WI38 (cell line): ENCODE measurements at regions not wholly inside any gene's neighbourhood (a gene's known extent, or its start where the extent isn't known, plus 50 kb on each side); places are given as distances from the start of the nearest gene placed in this dataset.
"Not testable (repeated sequence)": the region's sequence is repeated elsewhere in the genome, so short reads cannot be mapped to it uniquely, and the experiment has no call there.

Source experiments
- H3K4me3 ChIP-seq: 2 replicates; pipeline ENCODE4 v1.5.1; 2011; ENCODE audit warnings: low read depth, mild to moderate bottlenecking, control low read depth, low read length
- TF ChIP-seq, protein P1 (sequence below): IDR thresholded peaks from 2 replicates; pipeline ENCODE4 v1.5.1; 2012; ENCODE audit warnings: low read depth, mild to moderate bottlenecking, control low read depth, low read length

DNA sequence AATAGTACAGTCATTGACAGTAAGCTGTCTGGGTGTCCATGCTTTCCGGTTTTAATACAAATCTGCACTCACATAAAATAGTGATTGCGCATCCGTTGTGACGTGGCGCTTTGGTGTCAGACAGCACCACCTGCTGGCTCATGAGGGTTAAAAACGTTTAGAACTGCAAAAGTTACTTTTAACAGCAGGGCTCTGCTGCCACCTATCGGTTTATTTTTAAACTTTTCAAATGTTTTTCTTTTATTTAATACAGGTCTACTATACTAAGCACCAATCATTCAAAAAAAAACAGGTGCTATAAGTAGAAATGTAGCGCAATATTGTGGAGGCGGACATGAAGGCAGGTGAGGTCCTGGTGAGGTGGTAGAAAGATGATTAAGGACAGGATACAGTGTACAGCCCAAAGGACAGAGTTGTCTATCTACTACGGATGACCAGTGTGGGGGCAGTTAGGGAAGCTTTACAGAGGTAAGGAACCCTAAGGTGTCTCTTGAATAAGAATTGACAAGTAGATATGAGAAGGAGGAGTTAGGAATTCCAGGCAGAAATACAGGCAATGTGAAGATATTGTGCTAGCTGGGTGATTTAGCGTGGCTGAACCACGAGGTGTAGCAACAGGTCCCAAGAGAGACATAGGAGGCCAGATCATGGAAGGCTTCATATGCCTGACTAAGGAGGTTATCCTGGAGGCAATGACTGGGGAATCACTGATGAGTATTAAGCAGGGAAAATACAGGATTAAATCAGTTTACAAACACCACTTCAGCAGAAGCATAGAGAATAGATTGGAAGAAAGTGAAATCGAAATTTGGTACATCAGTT, 91.5 kb upstream of the PRB2 start:
- TF ChIP-seq, protein P1, sequence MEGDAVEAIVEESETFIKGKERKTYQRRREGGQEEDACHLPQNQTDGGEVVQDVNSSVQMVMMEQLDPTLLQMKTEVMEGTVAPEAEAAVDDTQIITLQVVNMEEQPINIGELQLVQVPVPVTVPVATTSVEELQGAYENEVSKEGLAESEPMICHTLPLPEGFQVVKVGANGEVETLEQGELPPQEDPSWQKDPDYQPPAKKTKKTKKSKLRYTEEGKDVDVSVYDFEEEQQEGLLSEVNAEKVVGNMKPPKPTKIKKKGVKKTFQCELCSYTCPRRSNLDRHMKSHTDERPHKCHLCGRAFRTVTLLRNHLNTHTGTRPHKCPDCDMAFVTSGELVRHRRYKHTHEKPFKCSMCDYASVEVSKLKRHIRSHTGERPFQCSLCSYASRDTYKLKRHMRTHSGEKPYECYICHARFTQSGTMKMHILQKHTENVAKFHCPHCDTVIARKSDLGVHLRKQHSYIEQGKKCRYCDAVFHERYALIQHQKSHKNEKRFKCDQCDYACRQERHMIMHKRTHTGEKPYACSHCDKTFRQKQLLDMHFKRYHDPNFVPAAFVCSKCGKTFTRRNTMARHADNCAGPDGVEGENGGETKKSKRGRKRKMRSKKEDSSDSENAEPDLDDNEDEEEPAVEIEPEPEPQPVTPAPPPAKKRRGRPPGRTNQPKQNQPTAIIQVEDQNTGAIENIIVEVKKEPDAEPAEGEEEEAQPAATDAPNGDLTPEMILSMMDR, result peak; percentile 81
- H3K4me3 ChIP-seq, result no peak overlapping the region

DNA sequence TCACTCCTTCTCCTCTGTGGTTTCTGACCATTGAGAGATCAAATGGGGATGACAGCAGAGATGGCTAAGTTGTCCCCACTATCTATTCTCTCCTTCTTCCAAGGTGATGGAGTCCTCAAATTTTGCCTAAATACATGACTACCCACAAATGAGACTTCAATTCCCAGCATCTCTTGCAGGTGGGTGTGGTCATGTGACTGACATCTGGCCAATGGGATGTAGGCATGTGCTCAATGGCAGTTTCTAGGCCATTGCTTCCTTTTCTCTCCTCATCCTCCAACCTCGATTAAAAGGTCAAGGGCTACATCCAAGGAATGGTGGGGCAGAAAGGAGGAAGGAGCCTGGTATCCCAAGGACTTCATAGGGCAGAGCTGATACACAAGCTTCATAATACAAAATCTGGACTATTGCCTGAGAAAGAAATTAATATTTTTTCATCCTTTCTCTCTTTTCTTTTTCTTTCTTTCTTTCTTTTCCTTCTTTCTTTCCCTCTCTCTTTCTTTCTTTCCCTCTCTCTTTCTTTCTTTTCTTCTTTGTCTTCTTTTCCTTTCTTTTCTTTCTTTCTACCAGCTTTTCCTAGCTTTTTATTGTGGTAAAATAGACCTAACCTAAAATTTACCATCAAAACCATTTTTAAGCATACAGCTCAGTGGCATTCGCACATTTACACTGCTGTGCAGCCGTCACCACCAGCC, 100.9 kb upstream of the PRB2 start:
- H3K4me3 ChIP-seq, result no peak overlapping the region
- TF ChIP-seq, protein P1, result no peak

DNA sequence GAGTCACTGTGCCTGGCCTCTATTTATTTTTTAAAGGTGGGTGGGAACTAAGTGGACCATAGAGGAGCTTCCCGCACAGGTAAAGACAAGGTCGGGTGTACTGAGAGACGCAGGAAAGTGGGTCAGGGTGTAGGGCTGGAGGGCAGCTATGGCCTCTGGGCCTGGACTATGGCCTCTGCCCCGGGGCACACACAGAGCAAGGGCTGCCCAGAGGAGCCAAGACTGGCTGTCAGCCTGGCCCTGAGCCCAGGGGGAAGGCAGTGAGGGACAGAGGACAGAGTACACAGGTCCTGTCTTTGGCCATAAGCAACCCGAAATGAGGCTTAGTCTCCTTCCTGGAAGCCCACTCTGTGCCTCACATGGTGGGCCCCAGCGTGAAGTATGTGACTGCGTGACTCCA, 102.1 kb upstream of the PRB2 start:
- TF ChIP-seq, protein P1, result no peak
- no peak overlapping the region for H3K4me3 ChIP-seq

DNA sequence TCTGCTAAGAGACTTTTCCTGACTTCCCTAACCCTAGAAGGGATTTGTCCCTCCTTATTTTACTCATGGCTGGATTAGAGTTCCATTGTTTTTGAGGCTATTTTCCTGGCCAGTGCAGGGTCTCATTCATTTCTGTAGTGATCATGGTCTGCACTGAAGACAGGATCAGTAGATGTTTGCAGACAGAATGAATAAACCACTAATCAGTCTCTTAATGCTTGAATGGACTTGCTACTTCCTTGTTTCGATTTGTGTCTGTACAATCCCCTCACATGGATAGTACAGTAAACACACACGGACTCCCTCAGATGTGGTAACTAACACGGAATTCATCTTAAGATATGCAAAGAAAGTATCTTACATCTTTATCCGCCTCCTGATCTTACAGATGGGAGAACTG, 102.6 kb upstream of the PRB2 start:
- TF ChIP-seq, protein P1, result no peak
- H3K4me3 ChIP-seq, result no peak overlapping the region

DNA sequence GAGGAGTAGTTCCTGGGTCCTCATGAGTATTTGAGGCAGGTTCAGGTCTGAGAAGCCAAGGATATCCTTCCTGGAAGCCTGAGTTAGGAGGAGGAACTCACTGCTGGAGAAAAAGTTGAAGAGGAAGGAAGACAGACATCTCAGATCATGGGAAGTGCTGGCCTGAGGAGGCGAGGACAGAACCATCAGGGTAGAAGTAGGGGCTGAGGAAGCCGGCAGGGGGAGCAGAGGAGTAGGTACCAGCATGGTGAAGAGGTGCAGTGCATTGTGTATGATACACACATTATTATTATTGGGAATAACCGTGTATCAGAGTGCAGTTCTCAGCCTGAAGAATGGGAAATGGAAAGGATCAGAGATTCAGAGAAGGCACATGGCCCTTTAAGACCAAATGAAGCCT, 103.2 kb upstream of the PRB2 start:
- H3K4me3 ChIP-seq, result not testable (repeated sequence)

DNA sequence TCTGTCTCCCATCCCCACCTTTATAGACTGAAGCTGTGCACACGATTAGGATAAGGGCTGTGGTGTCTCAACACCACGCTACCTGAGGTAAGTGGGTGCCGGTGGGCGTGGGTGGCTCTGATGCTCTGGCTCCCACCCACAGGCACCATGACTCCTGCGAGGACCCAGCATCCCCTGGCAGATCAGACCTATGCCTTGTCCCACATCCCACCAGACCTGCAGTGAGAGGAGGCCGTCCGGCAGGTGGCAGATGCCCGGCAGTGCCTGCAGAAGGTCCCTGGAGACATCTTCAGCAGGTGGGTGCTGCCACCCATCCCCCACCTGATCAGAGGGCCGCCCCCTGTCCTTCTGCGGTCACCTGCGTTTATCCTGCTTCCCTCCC, 104.4 kb upstream of the PRB2 start:
- TF ChIP-seq, protein P1, result no peak
- H3K4me3 ChIP-seq, result no peak overlapping the region

DNA sequence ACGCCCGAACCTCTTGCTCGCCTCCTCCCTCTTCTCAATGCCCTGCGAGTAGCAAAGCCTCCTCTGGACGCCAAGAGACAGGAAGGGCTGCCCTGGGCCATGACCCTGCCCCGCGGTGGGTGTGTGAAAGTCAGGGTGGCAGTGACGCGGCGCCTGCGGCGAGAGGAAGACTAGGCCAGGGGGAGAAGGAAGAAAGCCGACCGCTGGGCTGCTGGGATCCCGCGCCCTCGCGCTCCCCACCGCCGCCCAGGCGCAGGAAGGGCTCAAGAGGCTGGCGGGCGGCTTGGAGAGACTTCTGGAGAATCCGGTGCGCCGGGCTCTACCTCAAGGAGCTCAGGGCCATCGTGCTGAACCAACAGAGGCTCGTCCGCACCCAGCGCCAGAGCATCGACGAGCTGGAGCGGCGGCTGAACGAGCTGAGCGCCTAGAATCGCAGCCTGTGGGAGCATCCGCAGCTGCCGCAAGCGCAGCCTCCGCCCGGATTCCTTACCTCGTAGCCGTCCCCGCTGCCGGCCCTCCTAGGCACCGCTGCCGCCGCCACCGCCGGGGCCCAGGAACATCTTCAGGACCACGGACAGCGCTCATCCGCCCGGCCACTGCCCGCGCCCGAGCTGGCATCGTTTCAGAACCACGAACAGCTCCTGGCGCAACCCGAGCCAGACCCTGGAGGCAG, 105.0 kb upstream of the PRB2 start:
- no peak overlapping the region for H3K4me3 ChIP-seq
- TF ChIP-seq, protein P1, result no peak
